Naive thymus-derived CD4-positive, alpha-beta T cell (primary cell): ENCODE measurements at regions not wholly inside any gene's neighbourhood (a gene's known extent, or its start where the extent isn't known, plus 50 kb on each side); places are given as distances from the start of the nearest gene placed in this dataset.

Source experiments
- ATAC-seq: fragments of 150-1000 bp; cut with Tn5 transposase; 2 replicates; pipeline ENCODE4 v1.10.0; 2021; ENCODE audit warnings: mild to moderate bottlenecking, moderate library complexity
- CTCF ChIA-PET: fragments of 350-600 bp; sonication (Branson Sonifier 250); formaldehyde crosslinking; loops from one replicate; lab custom pipeline; 2021; ENCODE audit warnings: antibody characterized with exemption; lab: Charles Lee
- POLR2A ChIA-PET: fragments of 350-600 bp; sonication (Branson Sonifier 250); formaldehyde crosslinking; loops from one replicate; lab custom pipeline; 2021; ENCODE audit warnings: antibody characterized with exemption, inconsistent platforms; lab: Charles Lee
- DNase-seq, 9 donors: peaks; one replicate each; pipeline versions ENCODE4 v3.0.0 to v3.0.0-alpha.2; 2020 to 2022; ENCODE audit warnings: mixed read lengths in 1 of 9
- H3K27ac ChIP-seq: one replicate; pipeline ENCODE4 v1.7.0; 2013; ENCODE audit warnings: mild to moderate bottlenecking, low read depth, low read length, moderate library complexity
- H3K27me3 ChIP-seq, 2 donors: one replicate each; pipeline ENCODE4 v1.7.0; 2013; ENCODE audit warnings: low read length in 2 of 2, mild to moderate bottlenecking in 2 of 2, moderate library complexity in 2 of 2; ENCODE audit not compliant: control insufficient read depth in 2 of 2, insufficient read depth in 2 of 2
- H3K36me3 ChIP-seq, 3 experiments: 1 replicate in 2 of 3; 2 replicates in 1 of 3; pipeline ENCODE4 v1.7.0; 2013; ENCODE audit warnings: low read length in 3 of 3, mild to moderate bottlenecking in 3 of 3, moderate library complexity in 1 of 3; ENCODE audit not compliant: insufficient read depth in 3 of 3, control insufficient read depth in 2 of 3
- H3K4me1 ChIP-seq, 2 donors: one replicate each; pipeline ENCODE4 v1.7.0; 2013; ENCODE audit warnings: low read length in 2 of 2, mild to moderate bottlenecking in 2 of 2, moderate library complexity in 1 of 2; ENCODE audit not compliant: control insufficient read depth in 2 of 2, insufficient read depth in 2 of 2
- H3K4me3 ChIP-seq: 2 replicates; pipeline ENCODE4 v1.7.0; 2013; ENCODE audit warnings: mild to moderate bottlenecking, low read length
- H3K9me3 ChIP-seq, 3 experiments: 1 replicate in 2 of 3; 2 replicates in 1 of 3; pipeline ENCODE4 v1.7.0; 2013; ENCODE audit warnings: low read length in 3 of 3; ENCODE audit not compliant: control insufficient read depth in 2 of 3
- H3K27ac Mint-ChIP-seq, 9 donors: one replicate each; pipeline ENCODE4 v1.8.0; 2020 to 2022; ENCODE audit warnings: mixed read lengths in 9 of 9, mild to moderate bottlenecking in 8 of 9, moderate library complexity in 5 of 9, inconsistent platforms in 2 of 9
- H3K27me3 Mint-ChIP-seq, 5 donors: one replicate each; pipeline ENCODE4 v1.8.0; 2021 to 2022; ENCODE audit warnings: mixed read lengths in 5 of 5, mild to moderate bottlenecking in 1 of 5
- H3K36me3 Mint-ChIP-seq, 5 donors: one replicate each; pipeline ENCODE4 v1.8.0; 2020 to 2022; ENCODE audit warnings: mixed read lengths in 5 of 5, mild to moderate bottlenecking in 3 of 5, inconsistent platforms in 1 of 5
- H3K4me1 Mint-ChIP-seq, 7 donors: one replicate each; pipeline ENCODE4 v1.8.0; 2020 to 2022; ENCODE audit warnings: mixed read lengths in 7 of 7, mild to moderate bottlenecking in 3 of 7, inconsistent platforms in 1 of 7
- H3K4me3 Mint-ChIP-seq, 10 donors: one replicate each; pipeline ENCODE4 v1.8.0; 2020 to 2022; ENCODE audit warnings: mild to moderate bottlenecking in 10 of 10, mixed read lengths in 10 of 10, moderate library complexity in 6 of 10, inconsistent platforms in 2 of 10
- H3K9me3 Mint-ChIP-seq, 11 donors: one replicate each; pipeline ENCODE4 v1.8.0; 2020 to 2022; ENCODE audit warnings: mixed read lengths in 11 of 11, mild to moderate bottlenecking in 4 of 11, inconsistent platforms in 1 of 11, moderate library complexity in 1 of 11
- intact Hi-C, 2 donors: fragments of 100-400 bp; cut with micrococcal nuclease; formaldehyde crosslinking; loops; one replicate each; pipeline ENCODE4 v1.15.1; 2023

DNA sequence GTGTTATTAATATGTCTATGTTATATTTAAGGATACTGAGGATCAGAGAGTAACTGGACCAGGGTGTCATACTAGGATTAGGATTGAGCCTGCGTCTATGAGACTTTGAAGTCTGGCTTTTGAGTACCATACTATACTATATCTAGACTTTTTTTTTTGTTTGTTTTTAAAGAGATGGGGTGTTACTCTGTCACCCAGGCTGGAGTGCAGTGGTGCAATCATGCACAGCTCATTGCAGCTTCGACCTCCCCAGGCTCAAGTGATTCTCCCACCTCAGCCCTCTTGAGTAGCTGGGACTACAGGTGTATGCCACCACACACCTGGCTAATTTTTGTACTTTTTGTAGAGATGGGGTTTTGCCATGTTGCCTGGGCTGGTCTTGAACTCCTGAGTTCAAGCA is 66.2 kb upstream of the MAP4K3 start:
- H3K4me1 ChIP-seq: no peaks in the 10 kb centered on the region
- no peaks in the 10 kb centered on the region for H3K9me3 ChIP-seq
- no peak overlapping the region for H3K4me3 ChIP-seq
- ATAC-seq (no peak), DNase-seq (no peak)
- CTCF ChIA-PET: no interaction called here
- no peaks in the 10 kb centered on the region for H3K36me3 ChIP-seq
- Mint-ChIP-seq H3K4me3 (no peak overlapping the region), H3K4me1 (peaks cover 0 to 3% (median 0%) of the 10 kb centered on the region in 7 donors), H3K27me3 (peaks cover 9 to 23% (median 17%) of the 10 kb centered on the region in 5 donors), H3K27ac (no peak overlapping the region), H3K9me3 (peaks cover 0 to 27% (median 5%) of the 10 kb centered on the region in 11 donors), H3K36me3 (peaks cover 0 to 6% (median 0%) of the 10 kb centered on the region in 5 donors)
- H3K27me3 ChIP-seq: no peaks in the 10 kb centered on the region
- intact Hi-C loops: no loop called here
- POLR2A ChIA-PET: no interaction called here
- H3K27ac ChIP-seq: no peak overlapping the region

DNA sequence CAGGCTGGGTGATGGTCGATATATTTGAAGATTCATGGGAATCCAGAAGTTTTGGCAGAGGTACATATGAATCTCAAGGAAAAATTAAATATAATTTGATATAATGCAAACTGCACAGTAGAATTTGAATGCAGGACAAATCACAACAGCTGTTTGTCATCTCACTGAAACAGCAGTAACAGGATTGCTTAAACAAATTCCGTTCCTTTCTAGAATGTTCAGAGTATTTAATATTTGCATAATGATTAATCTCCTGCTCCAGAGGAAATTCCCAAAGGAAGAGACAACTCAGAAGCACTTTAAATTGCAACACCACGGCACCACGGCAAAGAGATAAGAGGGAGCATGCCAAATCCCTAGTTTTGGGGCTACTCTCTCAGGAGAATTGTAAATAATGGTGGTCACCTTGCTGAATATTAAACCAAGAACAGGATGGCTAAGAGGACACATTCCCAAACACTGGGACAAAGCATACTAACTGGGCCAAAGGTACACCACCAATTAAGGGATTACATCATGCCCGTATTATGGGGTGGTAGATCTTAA is 67.8 kb upstream of the MAP4K3 start:
- no peaks in the 10 kb centered on the region for H3K27me3 ChIP-seq
- Mint-ChIP-seq H3K4me3 (no peak overlapping the region), H3K27ac (no peak overlapping the region), H3K27me3 (peaks cover 9 to 22% (median 17%) of the 10 kb centered on the region in 5 donors), H3K36me3 (peaks cover 0 to 6% (median 0%) of the 10 kb centered on the region in 5 donors), H3K9me3 (peaks cover 0 to 15% (median 4%) of the 10 kb centered on the region in 11 donors), H3K4me1 (peaks cover 0 to 3% (median 0%) of the 10 kb centered on the region in 7 donors)
- ChIA-PET POLR2A (no interaction called here), CTCF (no interaction called here)
- no peak overlapping the region for H3K27ac ChIP-seq
- no peaks in the 10 kb centered on the region for H3K4me1 ChIP-seq
- ATAC-seq (no peak), DNase-seq (no peak)
- H3K4me3 ChIP-seq: no peak overlapping the region
- H3K36me3 ChIP-seq: no peaks in the 10 kb centered on the region
- H3K9me3 ChIP-seq: no peaks in the 10 kb centered on the region
- intact Hi-C loops: no loop called here

DNA sequence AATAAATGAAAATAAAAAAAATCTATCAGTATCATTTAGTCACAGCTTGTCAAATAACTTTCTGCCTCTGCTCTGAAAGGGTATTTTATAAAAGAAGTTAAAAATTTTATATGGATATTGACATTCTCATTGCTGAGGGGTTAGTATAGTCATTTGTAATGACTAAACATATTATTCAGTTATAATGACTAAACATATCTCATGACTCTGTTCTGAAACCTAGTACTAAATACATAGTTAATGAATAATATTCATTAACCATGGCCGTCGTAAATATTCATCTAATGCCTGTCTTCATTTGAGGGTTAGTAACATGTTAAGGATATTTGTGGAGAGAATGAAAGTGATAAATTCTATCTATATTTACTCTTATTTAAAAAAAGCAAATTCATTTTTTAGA is 69.1 kb upstream of the MAP4K3 start:
- H3K27me3 Mint-ChIP-seq: peaks cover 9 to 20% (median 12%) of the 10 kb centered on the region in 5 donors
- Histone ChIP-seq H3K36me3 (no peaks in the 10 kb centered on the region), H3K27me3 (no peaks in the 10 kb centered on the region), H3K4me1 (no peaks in the 10 kb centered on the region), H3K27ac (no peak overlapping the region), H3K9me3 (no peaks in the 10 kb centered on the region), H3K4me3 (no peak overlapping the region)
- no peak overlapping the region for H3K27ac Mint-ChIP-seq
- DNase-seq: no peak
- H3K36me3 Mint-ChIP-seq: no peaks in the 10 kb centered on the region
- POLR2A ChIA-PET: no interaction called here
- H3K4me1 Mint-ChIP-seq: peaks cover 0 to 3% (median 0%) of the 10 kb centered on the region in 7 donors
- CTCF ChIA-PET: no interaction called here
- peaks cover 0 to 6% (median 0%) of the 10 kb centered on the region in 11 donors for H3K9me3 Mint-ChIP-seq
- no peak for ATAC-seq
- H3K4me3 Mint-ChIP-seq: no peak overlapping the region
- intact Hi-C loops: no loop called here

DNA sequence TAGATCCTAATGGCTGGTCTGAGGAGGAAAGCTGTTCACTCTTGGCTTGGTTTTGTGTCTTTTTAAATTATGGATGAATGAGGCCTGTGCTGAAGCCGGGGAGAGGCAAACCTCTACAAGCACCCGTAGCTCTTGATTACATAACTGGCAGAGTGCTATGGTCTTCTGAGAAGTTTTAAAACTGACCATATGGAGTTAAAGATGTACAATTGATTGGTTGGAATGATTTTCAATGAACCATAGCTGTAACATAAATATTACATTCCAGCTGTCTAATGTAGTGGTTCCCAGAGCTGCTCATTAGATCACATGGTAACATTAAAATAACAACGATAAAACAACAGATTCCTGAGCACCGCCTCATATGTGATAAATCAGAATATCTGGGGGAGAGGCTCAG is 71.1 kb upstream of the MAP4K3 start:
- no peaks in the 10 kb centered on the region for H3K9me3 ChIP-seq
- no peak overlapping the region for H3K27ac Mint-ChIP-seq
- no peaks in the 10 kb centered on the region for H3K27me3 ChIP-seq
- H3K9me3 Mint-ChIP-seq: no peaks in the 10 kb centered on the region
- H3K4me3 Mint-ChIP-seq: no peak overlapping the region
- no peak for DNase-seq
- H3K36me3 Mint-ChIP-seq: no peaks in the 10 kb centered on the region
- peaks cover 0 to 12% (median 0%) of the 10 kb centered on the region in 7 donors for H3K4me1 Mint-ChIP-seq
- ChIA-PET POLR2A (no interaction called here), CTCF (no interaction called here)
- intact Hi-C loops: no loop called here
- H3K27me3 Mint-ChIP-seq: peaks cover 0 to 10% (median 6%) of the 10 kb centered on the region in 5 donors
- H3K4me3 ChIP-seq: no peak overlapping the region
- no peaks in the 10 kb centered on the region for H3K4me1 ChIP-seq
- no peak overlapping the region for H3K27ac ChIP-seq
- no peak for ATAC-seq
- H3K36me3 ChIP-seq: no peaks in the 10 kb centered on the region

DNA sequence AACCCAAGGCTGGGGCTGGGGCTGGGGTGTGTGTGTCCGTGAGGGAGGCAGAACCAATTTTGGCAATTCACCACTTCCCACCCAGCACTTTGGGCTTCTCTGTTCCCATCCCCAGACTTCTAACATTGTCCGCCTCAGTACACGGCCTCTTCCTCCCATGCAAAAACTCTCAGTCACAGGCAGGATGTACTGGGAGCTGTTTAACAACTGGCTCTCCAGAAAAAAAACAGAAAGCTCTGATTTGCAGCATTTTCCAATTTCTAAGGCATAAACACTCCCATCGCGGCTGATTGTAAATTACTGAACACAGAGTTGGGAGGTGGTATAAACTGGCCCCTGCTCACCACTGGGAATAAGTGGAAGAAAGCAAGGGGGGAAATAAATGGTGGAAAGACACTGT is 73.1 kb upstream of the MAP4K3 start:
- DNase-seq (no peak), ATAC-seq (no peak)
- Histone ChIP-seq H3K4me3 (no peak overlapping the region), H3K27me3 (no peaks in the 10 kb centered on the region), H3K27ac (no peak overlapping the region), H3K9me3 (no peaks in the 10 kb centered on the region), H3K4me1 (no peaks in the 10 kb centered on the region), H3K36me3 (no peaks in the 10 kb centered on the region)
- H3K4me1 Mint-ChIP-seq: peaks cover 0 to 23% (median 9%) of the 10 kb centered on the region in 7 donors
- no peaks in the 10 kb centered on the region for H3K36me3 Mint-ChIP-seq
- intact Hi-C loops: loop anchor here in 1 of 2 donors (5.0 kb wide), 1 partner anchor 217 kb away; no protein-coding TSS in a partner anchor
- H3K4me3 Mint-ChIP-seq: no peak overlapping the region
- CTCF ChIA-PET: no interaction called here
- no peak overlapping the region for H3K27ac Mint-ChIP-seq
- H3K9me3 Mint-ChIP-seq: no peaks in the 10 kb centered on the region
- POLR2A ChIA-PET: no interaction called here
- H3K27me3 Mint-ChIP-seq: no peaks in the 10 kb centered on the region

DNA sequence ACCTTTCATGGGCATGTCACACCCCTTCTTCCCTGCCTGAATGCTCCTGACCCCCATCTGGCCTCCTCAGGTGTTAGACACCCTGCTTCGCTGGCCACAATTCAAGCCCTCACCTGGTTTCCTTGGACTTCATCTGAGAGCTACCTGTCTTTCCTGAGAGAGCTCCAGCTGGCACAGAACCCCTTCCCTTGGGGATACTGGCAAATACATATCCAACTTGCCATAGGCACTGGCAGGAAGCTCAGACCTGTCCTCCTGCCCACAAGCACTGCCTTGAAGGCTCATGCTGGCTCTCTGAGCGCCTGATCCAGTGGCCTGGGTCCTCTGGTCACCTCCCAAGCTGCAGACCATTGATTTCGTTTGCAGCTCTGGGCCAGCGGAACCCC is 74.1 kb upstream of the MAP4K3 start:
- H3K27ac Mint-ChIP-seq: no peak overlapping the region
- Histone ChIP-seq H3K27me3 (no peaks in the 10 kb centered on the region), H3K4me3 (no peak overlapping the region), H3K36me3 (no peaks in the 10 kb centered on the region), H3K9me3 (no peaks in the 10 kb centered on the region), H3K27ac (no peak overlapping the region), H3K4me1 (no peaks in the 10 kb centered on the region)
- H3K27me3 Mint-ChIP-seq: no peaks in the 10 kb centered on the region
- no peaks in the 10 kb centered on the region for H3K9me3 Mint-ChIP-seq
- peaks cover 0 to 26% (median 9%) of the 10 kb centered on the region in 7 donors for H3K4me1 Mint-ChIP-seq
- no peak overlapping the region for H3K4me3 Mint-ChIP-seq
- intact Hi-C loops: loop anchor here in 1 of 2 donors (5.0 kb wide), 1 partner anchor 216 kb away; no protein-coding TSS in a partner anchor
- H3K36me3 Mint-ChIP-seq: no peaks in the 10 kb centered on the region
- DNase-seq: no peak
- no peak for ATAC-seq
- ChIA-PET POLR2A (no interaction called here), CTCF (no interaction called here)
